ENCODE measurements at regions not wholly inside any gene's neighbourhood (a gene's known extent, or its start where the extent isn't known, plus 50 kb on each side); places are given as distances from the start of the nearest gene placed in this dataset.

DNA sequence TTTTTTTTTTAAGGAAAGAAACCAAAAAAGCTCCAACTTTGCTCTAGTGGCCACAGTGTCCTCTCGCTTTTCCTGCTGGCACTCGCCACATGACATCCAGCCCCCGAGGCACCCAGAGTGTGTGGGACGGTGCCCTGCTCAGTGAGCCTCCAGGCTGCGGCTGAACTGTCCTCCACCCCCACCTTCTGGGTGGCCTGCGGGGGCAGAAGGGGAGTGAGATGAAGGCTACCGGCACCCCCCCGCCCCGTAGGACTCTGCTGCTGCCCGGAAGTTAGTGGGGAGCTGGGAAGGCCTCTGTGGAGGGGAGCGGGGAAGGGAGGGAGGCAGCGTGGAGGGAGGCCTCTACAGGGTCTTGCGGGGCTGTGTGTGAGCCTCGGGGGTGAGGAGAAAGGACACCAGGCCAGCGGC lies 264.4 kb downstream of the CTTN start:
- no peaks in the 10 kb centered on the region for H3K4me1 ChIP-seq (ENCODE audit: control insufficient read depth in 1 of 2, insufficient read depth in 2 of 2, low read length in 2 of 2)
- no peaks in the 10 kb centered on the region for H3K36me3 ChIP-seq (ENCODE audit: control insufficient read depth in 1 of 2, insufficient read depth in 2 of 2, low read length in 2 of 2)
- no TSS peak for BruUV-seq (replicated peaks)
- intact Hi-C loops (cut with micrococcal nuclease) = no loop called here
- H2AFZ ChIP-seq (ENCODE audit: low read depth, low read length, poor library complexity, severe bottlenecking) = no peak overlapping the region
- RAD21 ChIA-PET (ENCODE audit: low non-redundant PET in 1 of 2, low total read pairs in 2 of 2, uncharacterized antibody in 2 of 2, unreplicated experiment in 2 of 2) = no interaction called here
- no peaks in the 10 kb centered on the region for H4K20me1 ChIP-seq (ENCODE audit: insufficient read depth)
- CTCF ChIA-PET = no interaction called here
- no peak overlapping the region for H3K4me2 ChIP-seq (ENCODE audit: low read length)
- no peak overlapping the region for H3K9ac ChIP-seq (ENCODE audit: low read length)
- no peaks in the 10 kb centered on the region for H3K9me3 ChIP-seq (ENCODE audit: control insufficient read depth in 1 of 2, insufficient read depth in 1 of 2, low read depth in 1 of 2, low read length in 2 of 2)
- H3K79me2 ChIP-seq (ENCODE audit: insufficient read depth, low read length) = no peaks in the 10 kb centered on the region
- TF ChIP-seq, protein P1, sequence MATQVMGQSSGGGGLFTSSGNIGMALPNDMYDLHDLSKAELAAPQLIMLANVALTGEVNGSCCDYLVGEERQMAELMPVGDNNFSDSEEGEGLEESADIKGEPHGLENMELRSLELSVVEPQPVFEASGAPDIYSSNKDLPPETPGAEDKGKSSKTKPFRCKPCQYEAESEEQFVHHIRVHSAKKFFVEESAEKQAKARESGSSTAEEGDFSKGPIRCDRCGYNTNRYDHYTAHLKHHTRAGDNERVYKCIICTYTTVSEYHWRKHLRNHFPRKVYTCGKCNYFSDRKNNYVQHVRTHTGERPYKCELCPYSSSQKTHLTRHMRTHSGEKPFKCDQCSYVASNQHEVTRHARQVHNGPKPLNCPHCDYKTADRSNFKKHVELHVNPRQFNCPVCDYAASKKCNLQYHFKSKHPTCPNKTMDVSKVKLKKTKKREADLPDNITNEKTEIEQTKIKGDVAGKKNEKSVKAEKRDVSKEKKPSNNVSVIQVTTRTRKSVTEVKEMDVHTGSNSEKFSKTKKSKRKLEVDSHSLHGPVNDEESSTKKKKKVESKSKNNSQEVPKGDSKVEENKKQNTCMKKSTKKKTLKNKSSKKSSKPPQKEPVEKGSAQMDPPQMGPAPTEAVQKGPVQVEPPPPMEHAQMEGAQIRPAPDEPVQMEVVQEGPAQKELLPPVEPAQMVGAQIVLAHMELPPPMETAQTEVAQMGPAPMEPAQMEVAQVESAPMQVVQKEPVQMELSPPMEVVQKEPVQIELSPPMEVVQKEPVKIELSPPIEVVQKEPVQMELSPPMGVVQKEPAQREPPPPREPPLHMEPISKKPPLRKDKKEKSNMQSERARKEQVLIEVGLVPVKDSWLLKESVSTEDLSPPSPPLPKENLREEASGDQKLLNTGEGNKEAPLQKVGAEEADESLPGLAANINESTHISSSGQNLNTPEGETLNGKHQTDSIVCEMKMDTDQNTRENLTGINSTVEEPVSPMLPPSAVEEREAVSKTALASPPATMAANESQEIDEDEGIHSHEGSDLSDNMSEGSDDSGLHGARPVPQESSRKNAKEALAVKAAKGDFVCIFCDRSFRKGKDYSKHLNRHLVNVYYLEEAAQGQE (IDR thresholded peaks at IDR 0.05; ENCODE audit: low read depth) = no peak
- TF ChIP-seq SP1 (IDR thresholded peaks at IDR 0.05; ENCODE audit: low read depth) = no peak
- no peak for TF ChIP-seq EGR1 (IDR thresholded peaks at IDR 0.05; ENCODE audit: low read depth)
- TF ChIP-seq EZH2phosphoT487 (IDR thresholded peaks at IDR 0.05; ENCODE audit: borderline replicate concordance) = no peak
- TF ChIP-seq CBX3 (IDR thresholded peaks at IDR 0.05; ENCODE audit: low read depth) = no peak
- TF ChIP-seq ATF3 (IDR thresholded peaks at IDR 0.05) = no peak
- TF ChIP-seq ZNF274 (IDR thresholded peaks at IDR 0.05; ENCODE audit: low read depth, low read length) = no peak
- TF ChIP-seq TCF7L2 (IDR thresholded peaks at IDR 0.05; ENCODE audit: borderline replicate concordance, extremely low read depth, insufficient read depth, insufficient read length) = no peak
- no peak for TF ChIP-seq POLR2AphosphoS5 (IDR thresholded peaks at IDR 0.05; ENCODE audit: low read depth, low read length)
- no peak for TF ChIP-seq ZBTB33 (IDR thresholded peaks at IDR 0.05; ENCODE audit: extremely low read depth, insufficient replicate concordance, low read length)
- TF ChIP-seq ZFX (IDR thresholded peaks at IDR 0.05) = no peak
- TF ChIP-seq SIN3A (IDR thresholded peaks at IDR 0.05; ENCODE audit: low read depth) = no peak
- ATAC-seq = no peak
- no peaks in the 10 kb centered on the region for H3K27me3 ChIP-seq (ENCODE audit: insufficient read depth, low read length)
- POLR2A ChIA-PET = no interaction called here
- H3K27ac ChIP-seq (ENCODE audit: low read depth, low read length) = no peak overlapping the region
- no peak for DNase-seq (ENCODE audit: low read depth, low spot score)
- no peaks in the 10 kb centered on the region for H3K9me2 ChIP-seq (ENCODE audit: insufficient read depth)
- H3K4me3 ChIP-seq (replicated peaks in 1 of 2; ENCODE audit: low read depth in 1 of 2, low read length in 2 of 2) = no peak overlapping the region
